HFFc6 (cell line): ENCODE measurements at regions not wholly inside any gene's neighbourhood (a gene's known extent, or its start where the extent isn't known, plus 50 kb on each side); places are given as distances from the start of the nearest gene placed in this dataset.

Experiments
- DNase-seq: peaks from one replicate; pipeline ENCODE4 v3.0.0-alpha.2; 2018
- H3K27ac Mint-ChIP-seq: 2 replicates; pipeline ENCODE4 v1.8.0; 2020; ENCODE audit warnings: mild to moderate bottlenecking, mixed read lengths
- H3K27me3 Mint-ChIP-seq: 2 replicates; pipeline ENCODE4 v1.8.0; 2021; ENCODE audit warnings: mild to moderate bottlenecking, moderate library complexity, mixed read lengths; ENCODE audit not compliant: insufficient read depth
- H3K36me3 Mint-ChIP-seq: 2 replicates; pipeline ENCODE4 v1.8.0; 2021; ENCODE audit warnings: low read depth, mixed read lengths
- H3K4me1 Mint-ChIP-seq: 2 replicates; pipeline ENCODE4 v1.8.0; 2020; ENCODE audit warnings: low read depth, mixed read lengths
- H3K4me3 Mint-ChIP-seq: 2 replicates; pipeline ENCODE4 v1.8.0; 2020; ENCODE audit warnings: mild to moderate bottlenecking, moderate library complexity, mixed read lengths
- H3K9me3 Mint-ChIP-seq: 2 replicates; pipeline ENCODE4 v1.8.0; 2020; ENCODE audit warnings: mild to moderate bottlenecking, mixed read lengths
- TF ChIP-seq, protein P1 (sequence below): fragments of 200-600 bp; sonication (generic); IDR thresholded peaks from 2 replicates; pipeline ENCODE4 v1.5.0; 2021; ENCODE audit warnings: antibody characterized with exemption, mild to moderate bottlenecking

DNA sequence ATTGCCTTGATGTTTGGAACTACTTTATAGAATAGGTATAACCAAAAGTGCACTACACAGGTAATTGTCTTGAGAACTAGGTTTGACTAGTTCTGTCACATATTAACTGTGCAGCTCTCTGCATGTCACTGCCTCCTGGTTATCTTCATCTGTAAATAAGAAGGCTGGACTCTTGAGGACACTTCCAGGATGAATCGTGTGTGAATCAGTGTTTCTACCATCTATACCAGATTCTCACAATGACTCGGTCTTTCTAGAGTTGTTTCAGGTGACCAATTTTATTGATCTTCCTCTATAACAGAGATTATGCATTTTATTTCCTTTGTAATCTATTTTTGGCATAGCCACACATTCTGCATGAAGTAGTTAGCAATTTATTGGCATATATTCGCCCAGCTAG, 1181.0 kb upstream of the TENM4 start:
- no peak overlapping the region for H3K27ac Mint-ChIP-seq
- no peak overlapping the region for H3K4me3 Mint-ChIP-seq
- H3K4me1 Mint-ChIP-seq: no peaks in the 10 kb centered on the region
- peaks cover 23% of the 10 kb centered on the region for H3K9me3 Mint-ChIP-seq
- H3K36me3 Mint-ChIP-seq: no peaks in the 10 kb centered on the region
- no peak for DNase-seq
- TF ChIP-seq, protein P1, sequence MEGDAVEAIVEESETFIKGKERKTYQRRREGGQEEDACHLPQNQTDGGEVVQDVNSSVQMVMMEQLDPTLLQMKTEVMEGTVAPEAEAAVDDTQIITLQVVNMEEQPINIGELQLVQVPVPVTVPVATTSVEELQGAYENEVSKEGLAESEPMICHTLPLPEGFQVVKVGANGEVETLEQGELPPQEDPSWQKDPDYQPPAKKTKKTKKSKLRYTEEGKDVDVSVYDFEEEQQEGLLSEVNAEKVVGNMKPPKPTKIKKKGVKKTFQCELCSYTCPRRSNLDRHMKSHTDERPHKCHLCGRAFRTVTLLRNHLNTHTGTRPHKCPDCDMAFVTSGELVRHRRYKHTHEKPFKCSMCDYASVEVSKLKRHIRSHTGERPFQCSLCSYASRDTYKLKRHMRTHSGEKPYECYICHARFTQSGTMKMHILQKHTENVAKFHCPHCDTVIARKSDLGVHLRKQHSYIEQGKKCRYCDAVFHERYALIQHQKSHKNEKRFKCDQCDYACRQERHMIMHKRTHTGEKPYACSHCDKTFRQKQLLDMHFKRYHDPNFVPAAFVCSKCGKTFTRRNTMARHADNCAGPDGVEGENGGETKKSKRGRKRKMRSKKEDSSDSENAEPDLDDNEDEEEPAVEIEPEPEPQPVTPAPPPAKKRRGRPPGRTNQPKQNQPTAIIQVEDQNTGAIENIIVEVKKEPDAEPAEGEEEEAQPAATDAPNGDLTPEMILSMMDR: no peak
- no peaks in the 10 kb centered on the region for H3K27me3 Mint-ChIP-seq

GRCh38 chr11:80620867-80621266, 1180.0 kb upstream of the TENM4 start:
- Mint-ChIP-seq H3K27ac (no peak overlapping the region), H3K36me3 (no peaks in the 10 kb centered on the region), H3K4me3 (no peak overlapping the region), H3K4me1 (no peaks in the 10 kb centered on the region), H3K27me3 (no peaks in the 10 kb centered on the region), H3K9me3 (peaks cover 30% of the 10 kb centered on the region)
- TF ChIP-seq, protein P1: no peak
- no peak for DNase-seq

DNA sequence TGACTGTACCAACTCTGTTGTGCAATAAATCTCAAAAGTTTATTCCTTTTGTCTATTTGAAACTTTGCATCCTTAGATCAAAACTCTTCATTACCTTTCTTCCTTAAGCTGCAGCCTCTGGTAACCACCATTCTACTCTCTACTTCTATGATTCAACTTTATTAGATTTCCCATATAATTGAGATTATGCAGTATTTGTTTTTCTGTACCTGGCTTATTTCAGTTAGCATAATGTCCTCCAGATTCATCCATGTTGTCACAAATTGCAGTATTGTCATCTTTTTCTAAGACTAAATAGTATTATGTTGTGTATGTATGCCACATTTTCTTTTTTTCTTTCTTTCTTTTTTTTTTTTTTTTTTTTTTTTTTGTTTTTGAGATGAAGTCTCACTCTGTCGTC, 1176.3 kb upstream of the TENM4 start:
- TF ChIP-seq, protein P1: no peak
- peaks cover 38% of the 10 kb centered on the region for H3K9me3 Mint-ChIP-seq
- H3K4me3 Mint-ChIP-seq: no peak overlapping the region
- no peak overlapping the region for H3K27ac Mint-ChIP-seq
- no peak for DNase-seq
- no peaks in the 10 kb centered on the region for H3K36me3 Mint-ChIP-seq
- no peaks in the 10 kb centered on the region for H3K4me1 Mint-ChIP-seq
- no peaks in the 10 kb centered on the region for H3K27me3 Mint-ChIP-seq

DNA sequence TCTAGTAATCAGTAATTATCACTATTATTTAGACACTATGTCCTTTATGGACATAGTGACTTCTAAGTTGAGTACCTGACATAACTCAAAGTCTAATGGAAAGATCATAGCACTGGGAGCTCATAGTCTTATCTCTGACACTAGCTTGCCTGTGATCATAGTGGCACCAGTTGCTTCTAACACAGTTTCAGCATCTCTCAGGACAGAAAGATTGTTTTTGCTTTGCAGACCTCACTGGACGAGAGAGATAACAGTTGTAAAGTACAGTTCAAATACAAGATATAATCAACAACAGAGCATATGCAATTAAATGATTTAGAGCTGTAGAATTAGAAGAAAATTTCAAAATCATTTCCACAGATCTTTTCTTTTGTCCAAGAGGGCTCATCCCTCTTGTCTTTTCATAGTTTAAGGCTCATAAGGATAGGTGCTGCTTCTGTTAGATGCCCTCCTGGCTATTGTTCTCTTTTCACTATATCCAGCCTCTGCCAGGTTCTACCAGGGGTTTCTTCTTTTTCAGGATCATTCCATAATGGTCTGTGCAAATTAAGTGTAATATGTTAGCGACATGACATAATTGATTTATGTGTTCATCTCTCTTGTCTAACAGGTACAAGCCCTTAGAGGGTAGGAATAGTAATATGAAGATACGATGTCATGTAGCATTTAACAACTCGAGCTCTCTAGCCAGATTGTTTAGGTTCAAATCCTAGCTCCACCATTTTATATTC, 1175.4 kb upstream of the TENM4 start:
- TF ChIP-seq, protein P1: no peak

GRCh38 chr11:80613655-80614054, 1172.8 kb upstream of the TENM4 start:
- H3K9me3 Mint-ChIP-seq: peaks cover 34% of the 10 kb centered on the region
- H3K4me3 Mint-ChIP-seq: no peak overlapping the region
- no peaks in the 10 kb centered on the region for H3K36me3 Mint-ChIP-seq
- DNase-seq: no peak
- H3K27ac Mint-ChIP-seq: no peak overlapping the region
- TF ChIP-seq, protein P1: no peak
- no peaks in the 10 kb centered on the region; the same call in 1 of the 2 replicates for H3K27me3 Mint-ChIP-seq
- H3K4me1 Mint-ChIP-seq: no peaks in the 10 kb centered on the region

More for the DNA sequence above, 1175.4 kb upstream of the TENM4 start:
- no peaks in the 10 kb centered on the region for H3K36me3 Mint-ChIP-seq
- no peak overlapping the region for H3K4me3 Mint-ChIP-seq
- no peaks in the 10 kb centered on the region for H3K4me1 Mint-ChIP-seq
- no peak for DNase-seq
- peaks cover 37% of the 10 kb centered on the region for H3K9me3 Mint-ChIP-seq
- H3K27me3 Mint-ChIP-seq: no peaks in the 10 kb centered on the region
- no peak overlapping the region for H3K27ac Mint-ChIP-seq
